Ovary (tissue), 7 donors: ENCODE measurements at regions not wholly inside any gene's neighbourhood (a gene's known extent, or its start where the extent isn't known, plus 50 kb on each side); places are given as distances from the start of the nearest gene placed in this dataset.
"Not testable (repeated sequence)": the region's sequence is repeated elsewhere in the genome, so short reads cannot be mapped to it uniquely, and the experiment has no call there.

Experiments
- DNase-seq, 5 donors: peaks; one replicate each; pipeline ENCODE4 v3.0.0-alpha.2; 2019 to 2020
- H3K27ac ChIP-seq, 2 donors: fragments of 200-600 bp; one replicate each; pipeline versions ENCODE4 v1.5.1 to v1.8.0; 2019 to 2022
- H3K27me3 ChIP-seq: fragments of 200-600 bp; one replicate; pipeline ENCODE4 v1.8.0; 2022
- H3K36me3 ChIP-seq: fragments of 200-600 bp; sonication (generic); one replicate; pipeline ENCODE4 v1.5.1; 2019
- H3K4me1 ChIP-seq: one replicate; pipeline ENCODE4 v1.8.1; 2013; ENCODE audit warnings: mild to moderate bottlenecking, moderate library complexity; ENCODE audit not compliant: insufficient read depth
- H3K4me3 ChIP-seq: fragments of 200-600 bp; sonication (generic); one replicate; pipeline ENCODE4 v1.5.1; 2017
- H3K9me3 ChIP-seq, 2 donors: fragments of 200-600 bp in 1 of 2; sonication (generic) in 1 of 2; one replicate each; pipeline versions ENCODE4 v1.5.1 to v1.8.1; 2013 to 2019; ENCODE audit warnings: mild to moderate bottlenecking in 1 of 2, moderate library complexity in 1 of 2
- CTCF ChIP-seq, 3 donors: fragments of 450-650 bp in 2 of 3; fragments of 200-600 bp in 1 of 3; IDR thresholded peaks; one replicate each; pipeline versions ENCODE4 v1.5.1 to v1.8.0; 2016 to 2022; ENCODE audit warnings: antibody characterized with exemption in 3 of 3, mild to moderate bottlenecking in 1 of 3
- EP300 ChIP-seq: sonication (generic); formaldehyde crosslinking; IDR thresholded peaks from one replicate; pipeline ENCODE4 v1.6.1; 2017; ENCODE audit warnings: antibody characterized with exemption
- POLR2A ChIP-seq: fragments of 450-650 bp; IDR thresholded peaks from one replicate; pipeline ENCODE4 v1.6.1; 2017; ENCODE audit warnings: antibody characterized with exemption, mild to moderate bottlenecking, moderate library complexity
- WGBS, 3 donors: extraction: QIAGEN DNeasy Blood & Tissue Kit in 1 of 3; methylation state at CpG; one replicate each; pipeline versions ENCODE4 v1.1.5 to v1.1.7; 2013 to 2017; 5-methylcytosine and 5-hydroxymethylcytosine counted together
- intact Hi-C, 4 donors: fragments of 100-400 bp; cut with DNase I; formaldehyde crosslinking; loops; one replicate each; pipeline versions ENCODE4 v1.11.0 to v1.15.1; 2022 to 2023
- donor health status: DM: no; HTN: no; CAD: no; lungs with moderate emphysema.
- donor health status: DM: no; HTN: no; CAD: no.
- donor health status: Bipolar disorder and iron deficiency.
- donor health status: DM: no; HTN: no; CAD: no.
- donor health status: DM: yes; HTN: yes; CAD: no.

DNA sequence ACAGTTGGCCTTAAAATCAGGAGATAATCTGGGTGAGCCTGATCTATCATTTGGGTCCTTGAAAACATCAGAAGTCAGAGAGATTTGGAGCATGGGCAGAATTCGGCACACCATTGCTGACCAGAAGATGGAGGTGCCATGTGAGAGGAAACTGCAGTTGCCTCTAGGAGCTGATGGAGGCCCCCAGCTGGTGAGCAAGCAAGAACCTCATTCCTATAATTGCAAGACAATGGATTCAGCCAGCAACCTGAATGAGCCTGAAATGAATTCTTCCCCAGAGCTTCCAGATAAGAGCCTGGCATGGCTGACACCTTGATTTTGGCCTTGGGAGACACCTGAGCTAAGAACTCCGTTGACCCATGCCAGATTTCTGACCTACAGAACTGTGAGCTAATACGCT lies 76.3 kb upstream of the FYN start:
- Histone ChIP-seq H3K27ac (no peak overlapping the region), H3K36me3 (no peaks in the 10 kb centered on the region), H3K4me3 (no peak overlapping the region), H3K4me1 (no peaks in the 10 kb centered on the region), H3K27me3 (no peaks in the 10 kb centered on the region), H3K9me3 (no peaks in the 10 kb centered on the region)
- intact Hi-C loops, result no loop called here
- WGBS, 3 donors, result 77 to 83% (median 81%) methylated on average over 3 of the region's 3 CpGs
- TF ChIP-seq CTCF (IDR thresholded peaks at IDR 0.05) (no peak), POLR2A (no peak)
- no peak for DNase-seq

GRCh38 chr6:111949984-111950383 lies 76.7 kb upstream of the FYN start:
- 75 to 82% (median 80%) methylated on average over 3 of the region's 3 CpGs for WGBS, 3 donors
- H3K4me3 ChIP-seq, H3K4me1 ChIP-seq, H3K9me3 ChIP-seq, DNase-seq, intact Hi-C loops, H3K27me3 ChIP-seq, H3K36me3 ChIP-seq, H3K27ac ChIP-seq: not testable (repeated sequence)

- no peak overlapping the region for H3K4me3 ChIP-seq
Observed at GRCh38 chr6:111950661-111951496, 77.6 kb upstream of the FYN start.

DNA sequence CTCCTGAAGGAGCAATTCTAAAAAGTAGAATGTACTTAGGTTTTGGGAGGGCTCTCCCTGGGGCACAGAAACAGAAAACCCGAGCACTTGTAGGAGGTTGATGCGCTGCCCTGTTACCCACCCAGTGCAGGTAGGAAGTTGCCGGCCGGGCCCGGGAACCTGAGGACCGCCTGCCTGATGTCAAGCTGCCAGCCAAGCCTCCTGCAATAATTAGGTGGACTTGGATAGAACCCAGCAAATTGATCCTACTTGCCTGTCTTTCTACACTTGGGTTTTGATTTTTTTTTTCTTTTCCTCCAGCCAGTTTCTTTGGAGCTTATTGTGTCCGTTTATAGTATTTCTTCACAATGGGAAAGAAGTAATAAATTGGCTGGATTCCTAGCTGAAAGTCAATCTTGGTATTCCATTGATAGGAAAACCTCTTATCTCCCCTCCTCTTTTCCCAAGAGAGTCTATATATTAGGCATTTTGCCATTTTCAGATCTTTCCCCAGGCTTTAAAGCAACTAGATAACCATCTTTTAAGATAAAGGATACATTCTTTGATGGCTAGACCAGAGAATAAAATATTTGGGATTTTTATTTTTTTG lies 78.3 kb upstream of the FYN start:
- TF ChIP-seq EP300, result no peak
- no peak for TF ChIP-seq POLR2A
- no peak for TF ChIP-seq CTCF (IDR thresholded peaks at IDR 0.05)
- 82 to 87% (median 85%) methylated on average over 7 of the region's 7 CpGs for WGBS, 3 donors
- Histone ChIP-seq H3K27ac (no peak overlapping the region), H3K27me3 (no peaks in the 10 kb centered on the region), H3K36me3 (no peaks in the 10 kb centered on the region), H3K4me3 (no peak overlapping the region), H3K9me3 (no peaks in the 10 kb centered on the region), H3K4me1 (no peaks in the 10 kb centered on the region)
- no peak for DNase-seq
- intact Hi-C loops, result no loop called here

More at GRCh38 chr6:111950661-111951496, 77.6 kb upstream of the FYN start:
- H3K36me3 ChIP-seq, result no peaks in the 10 kb centered on the region
- H3K27me3 ChIP-seq, result no peaks in the 10 kb centered on the region
- TF ChIP-seq POLR2A (no peak), CTCF (IDR thresholded peaks at IDR 0.05) (no peak), EP300 (no peak)
- no peaks in the 10 kb centered on the region for H3K9me3 ChIP-seq
- intact Hi-C loops, result no loop called here
- peak in 1 of 5 donors; percentile 21 for DNase-seq
- 66 to 73% (median 68%) methylated on average over 11 of the region's 11 CpGs for WGBS, 3 donors
- no peaks in the 10 kb centered on the region for H3K4me1 ChIP-seq
- H3K27ac ChIP-seq, result no peak overlapping the region

DNA sequence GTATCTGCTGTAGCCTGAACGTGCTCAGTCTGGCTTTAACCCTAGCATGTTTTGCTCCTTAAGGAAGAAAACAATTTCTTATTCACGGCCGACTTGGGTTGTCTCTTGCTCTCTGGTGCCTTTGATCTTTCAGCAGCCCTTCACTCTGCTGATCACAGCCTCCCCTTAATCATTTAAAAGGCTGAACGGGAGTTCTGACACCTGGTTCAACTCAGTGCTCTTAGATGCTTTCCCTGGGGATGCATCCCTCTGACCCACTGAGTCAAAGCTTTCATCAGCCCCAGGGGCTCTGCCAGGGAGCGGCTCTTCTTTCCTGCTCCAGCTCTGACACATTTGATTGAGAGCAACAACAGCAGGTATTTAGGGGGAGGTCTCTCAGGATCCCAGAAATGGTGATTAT lies 79.0 kb upstream of the FYN start:
- 24 to 31% (median 27%) methylated on average over 5 of the region's 5 CpGs for WGBS, 3 donors
- Histone ChIP-seq H3K27me3 (no peaks in the 10 kb centered on the region), H3K4me3 (no peak overlapping the region), H3K36me3 (no peaks in the 10 kb centered on the region), H3K9me3 (no peaks in the 10 kb centered on the region), H3K27ac (no peak overlapping the region), H3K4me1 (no peaks in the 10 kb centered on the region)
- no peak for DNase-seq
- no peak for TF ChIP-seq CTCF (IDR thresholded peaks at IDR 0.05)
- TF ChIP-seq POLR2A, result no peak
- TF ChIP-seq EP300, result no peak
- intact Hi-C loops, result no loop called here
